ENCODE measurements at regions not wholly inside any gene's neighbourhood (a gene's known extent, or its start where the extent isn't known, plus 50 kb on each side); places are given as distances from the start of the nearest gene placed in this dataset.

DNA sequence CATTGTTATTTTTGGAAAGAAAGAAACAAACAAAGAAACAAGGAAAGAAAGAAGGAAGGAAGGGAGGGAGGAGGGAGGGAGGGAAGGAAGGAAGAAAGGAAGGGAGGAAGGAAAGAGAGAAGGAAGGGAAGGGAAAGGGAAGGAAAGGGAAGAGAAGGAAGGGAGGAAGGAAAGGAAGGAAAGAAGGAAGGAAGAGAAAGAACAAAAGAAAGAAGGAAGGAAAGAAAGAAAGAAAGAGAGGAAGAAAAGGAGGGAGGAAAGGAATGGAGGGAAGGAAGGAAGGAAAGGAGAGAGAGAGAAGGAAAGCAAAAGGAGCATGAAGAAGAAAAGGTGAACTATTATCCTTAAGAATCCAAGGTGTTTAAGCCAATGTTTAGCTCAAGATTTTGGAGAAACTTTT is 262.7 kb upstream of the STT3B start:
- intact Hi-C loops (cut with micrococcal nuclease; ENCODE audit: unreplicated experiment) = no loop called here
- ChIA-PET POLR2A (no interaction called here), CTCF (ENCODE audit: low intra/inter-chr PET ratio, low total read pairs) (no interaction called here)
- peaks cover 32% of the 10 kb centered on the region for H3K4me1 ChIP-seq (ENCODE audit: insufficient read depth, low read length)
- TF ChIP-seq MXI1 (IDR thresholded peaks at IDR 0.05; ENCODE audit: borderline replicate concordance, low read depth, low read length) (no peak), ZNF20 (CRISPR knock-in tag; IDR thresholded peaks at IDR 0.05) (no peak)
- TF ChIP-seq, protein P1, sequence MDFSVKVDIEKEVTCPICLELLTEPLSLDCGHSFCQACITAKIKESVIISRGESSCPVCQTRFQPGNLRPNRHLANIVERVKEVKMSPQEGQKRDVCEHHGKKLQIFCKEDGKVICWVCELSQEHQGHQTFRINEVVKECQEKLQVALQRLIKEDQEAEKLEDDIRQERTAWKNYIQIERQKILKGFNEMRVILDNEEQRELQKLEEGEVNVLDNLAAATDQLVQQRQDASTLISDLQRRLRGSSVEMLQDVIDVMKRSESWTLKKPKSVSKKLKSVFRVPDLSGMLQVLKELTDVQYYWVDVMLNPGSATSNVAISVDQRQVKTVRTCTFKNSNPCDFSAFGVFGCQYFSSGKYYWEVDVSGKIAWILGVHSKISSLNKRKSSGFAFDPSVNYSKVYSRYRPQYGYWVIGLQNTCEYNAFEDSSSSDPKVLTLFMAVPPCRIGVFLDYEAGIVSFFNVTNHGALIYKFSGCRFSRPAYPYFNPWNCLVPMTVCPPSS (IDR thresholded peaks at IDR 0.05) = peak; percentile 23; the same call in 1 of the 2 replicates
- TF ChIP-seq, protein P2, sequence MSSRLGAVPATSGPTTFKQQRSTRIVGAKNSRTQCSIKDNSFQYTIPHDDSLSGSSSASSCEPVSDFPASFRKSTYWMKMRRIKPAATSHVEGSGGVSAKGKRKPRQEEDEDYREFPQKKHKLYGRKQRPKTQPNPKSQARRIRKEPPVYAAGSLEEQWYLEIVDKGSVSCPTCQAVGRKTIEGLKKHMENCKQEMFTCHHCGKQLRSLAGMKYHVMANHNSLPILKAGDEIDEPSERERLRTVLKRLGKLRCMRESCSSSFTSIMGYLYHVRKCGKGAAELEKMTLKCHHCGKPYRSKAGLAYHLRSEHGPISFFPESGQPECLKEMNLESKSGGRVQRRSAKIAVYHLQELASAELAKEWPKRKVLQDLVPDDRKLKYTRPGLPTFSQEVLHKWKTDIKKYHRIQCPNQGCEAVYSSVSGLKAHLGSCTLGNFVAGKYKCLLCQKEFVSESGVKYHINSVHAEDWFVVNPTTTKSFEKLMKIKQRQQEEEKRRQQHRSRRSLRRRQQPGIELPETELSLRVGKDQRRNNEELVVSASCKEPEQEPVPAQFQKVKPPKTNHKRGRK (CRISPR knock-in tag; IDR thresholded peaks at IDR 0.05) = peak; percentile 89; the same call in 1 of the 2 replicates
- no peak overlapping the region for H3K4me2 ChIP-seq (ENCODE audit: low read depth, low read length)
- no peak overlapping the region for H2AFZ ChIP-seq (ENCODE audit: low read length)
- no peaks in the 10 kb centered on the region; a peak in 1 of 5 replicates for H3K27me3 ChIP-seq (ENCODE audit: control insufficient read depth in 1 of 2, insufficient read depth in 2 of 2, low read length in 2 of 2)
- ATAC-seq (no peak), FAIRE-seq (no peak), DNase-seq (ENCODE audit: low spot score) (no peak)
- H3K79me2 ChIP-seq (ENCODE audit: insufficient read depth, low read length) = no peaks in the 10 kb centered on the region
- no peak overlapping the region for H3K9ac ChIP-seq (ENCODE audit: insufficient read depth, low read depth, low read length)
- H3K27ac ChIP-seq (ENCODE audit: extremely low read length, insufficient read depth, low read length) = no peak overlapping the region
- H3K36me3 ChIP-seq (replicated peaks in 1 of 2; ENCODE audit: control insufficient read depth in 1 of 2, insufficient read depth in 2 of 2, low read length in 2 of 2) = no peaks in the 10 kb centered on the region
- in situ Hi-C loops (cut with HindIII; ENCODE audit: extremely low pct_ligation_motif_present, low pct_unique_long_range_greater_than_20kb) = no loop called here
- H4K20me1 ChIP-seq (ENCODE audit: insufficient read depth, low read length) = no peaks in the 10 kb centered on the region
- no peak overlapping the region for H3K4me3 ChIP-seq (replicated peaks in 1 of 3; ENCODE audit: insufficient read depth in 1 of 3, low read depth in 2 of 3, low read length in 3 of 3)
- no peaks in the 10 kb centered on the region for H3K9me3 ChIP-seq (ENCODE audit: low read length)
- BruUV-seq (replicated peaks) = no TSS peak

DNA sequence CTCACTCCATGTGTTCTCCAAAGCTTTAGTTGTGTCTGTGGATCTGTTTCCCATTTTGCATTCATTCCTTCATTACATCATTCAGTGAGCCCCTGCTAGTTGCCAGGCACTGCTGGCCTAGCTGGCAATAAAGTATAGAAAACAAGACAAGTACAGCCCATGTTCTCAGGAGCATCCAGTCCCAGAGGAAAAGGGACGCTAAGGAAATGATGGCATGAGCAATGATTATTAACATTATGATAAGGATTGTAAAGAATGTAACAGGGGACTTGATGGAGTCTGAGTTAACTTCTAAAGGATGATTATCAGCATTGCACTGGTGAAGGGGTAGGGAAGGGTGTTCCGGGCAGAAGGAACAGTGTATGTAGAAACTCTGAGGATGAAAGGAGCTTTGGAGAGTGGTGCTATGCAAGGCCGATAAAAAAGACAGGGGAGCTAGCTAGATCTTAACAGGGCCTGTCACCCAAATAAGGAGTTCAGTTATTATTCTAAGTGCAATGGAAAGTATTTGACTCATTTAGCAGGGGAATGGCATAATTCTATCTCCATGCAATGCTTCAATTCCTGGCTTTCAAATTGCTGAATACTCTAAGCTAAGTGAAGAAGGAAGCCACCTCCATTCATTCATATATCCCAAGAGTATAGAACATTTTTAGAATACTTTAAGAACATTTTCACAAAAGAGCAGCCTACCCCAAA is 258.2 kb upstream of the STT3B start:
- Histone ChIP-seq H3K4me2 (ENCODE audit: low read depth, low read length) (no peak overlapping the region), H3K79me2 (ENCODE audit: insufficient read depth, low read length) (no peaks in the 10 kb centered on the region), H3K36me3 (replicated peaks in 1 of 2; ENCODE audit: control insufficient read depth in 1 of 2, insufficient read depth in 2 of 2, low read length in 2 of 2) (no peaks in the 10 kb centered on the region), H3K27me3 (ENCODE audit: control insufficient read depth in 1 of 2, insufficient read depth in 2 of 2, low read length in 2 of 2) (no peaks in the 10 kb centered on the region), H3K4me3 (replicated peaks in 1 of 3; ENCODE audit: insufficient read depth in 1 of 3, low read depth in 2 of 3, low read length in 3 of 3) (no peak overlapping the region), H3K27ac (ENCODE audit: extremely low read length, insufficient read depth, low read length) (peak overlapping the region; percentile 46), H4K20me1 (ENCODE audit: insufficient read depth, low read length) (no peaks in the 10 kb centered on the region), H3K9me3 (ENCODE audit: low read length) (no peaks in the 10 kb centered on the region), H3K4me1 (ENCODE audit: insufficient read depth, low read length) (peaks cover 44% of the 10 kb centered on the region), H2AFZ (ENCODE audit: low read length) (no peak overlapping the region), H3K9ac (ENCODE audit: insufficient read depth, low read depth, low read length) (no peak overlapping the region)
- DNase-seq (ENCODE audit: low spot score) (no peak), ATAC-seq (no peak; the same call in 2 of the 3 replicates), FAIRE-seq (no peak)
- CTCF ChIA-PET (ENCODE audit: low intra/inter-chr PET ratio, low total read pairs) = no interaction called here
- TF ChIP-seq ZNF878 (CRISPR knock-in tag; IDR thresholded peaks at IDR 0.05) (0 out of 2 replicates have a peak, but pooled peaks have one; percentile 11), ZNF75D (CRISPR knock-in tag; IDR thresholded peaks at IDR 0.05; ENCODE audit: borderline replicate concordance) (no peak)
- in situ Hi-C loops (cut with HindIII; ENCODE audit: extremely low pct_ligation_motif_present, low pct_unique_long_range_greater_than_20kb) = no loop called here
- intact Hi-C loops (cut with micrococcal nuclease; ENCODE audit: unreplicated experiment) = no loop called here
- 94% methylated on average over 3 of the region's 3 CpGs for WGBS (ENCODE audit: low lambda C conversion rate)
- no TSS peak for BruUV-seq (replicated peaks)
- POLR2A ChIA-PET = interaction anchor here (1.0 kb wide), 1 partner anchor 11 kb away, joined by 3 read pairs; no protein-coding TSS in a partner anchor

Measured in HepG2 (cell line).